DMS114 treated with DMSO at 0.1 percent for 48 hours (cell line): ENCODE measurements at regions not wholly inside any gene's neighbourhood (a gene's known extent, or its start where the extent isn't known, plus 50 kb on each side); places are given as distances from the start of the nearest gene placed in this dataset.

ENCODE experiments used
- DNase-seq: peaks from one replicate; lab custom pipeline; 2025; ENCODE audit not compliant: unreplicated experiment; lab: John Stamatoyannopoulos, UW

- no peak for DNase-seq
These were observed 205.4 kb upstream of the XYLT1 start for GRCh38 chr16:17676171-17676570.

GRCh38 chr16:17668386-17668785, 197.6 kb upstream of the XYLT1 start:
- DNase-seq = no peak

GRCh38 chr16:17666293-17666692, 195.5 kb upstream of the XYLT1 start:
- no peak for DNase-seq

GRCh38 chr16:17658881-17659280, 188.1 kb upstream of the XYLT1 start:
- DNase-seq = no peak

GRCh38 chr16:17657045-17657444, 186.3 kb upstream of the XYLT1 start:
- no peak for DNase-seq

GRCh38 chr16:17654571-17654970, 183.8 kb upstream of the XYLT1 start:
- no peak for DNase-seq

- no peak for DNase-seq
These were observed 183.4 kb upstream of the XYLT1 start for GRCh38 chr16:17654142-17654541.

GRCh38 chr16:17647879-17648872, 177.4 kb upstream of the XYLT1 start:
- DNase-seq = no peak

GRCh38 chr16:17643935-17644334, 173.2 kb upstream of the XYLT1 start:
- no peak for DNase-seq

- DNase-seq = no peak
These were observed 171.2 kb upstream of the XYLT1 start for GRCh38 chr16:17641990-17642389.

GRCh38 chr16:17638134-17638533, 167.4 kb upstream of the XYLT1 start:
- no peak for DNase-seq

GRCh38 chr16:17635183-17635582, 164.4 kb upstream of the XYLT1 start:
- DNase-seq = no peak

GRCh38 chr16:17633181-17633951, 162.6 kb upstream of the XYLT1 start:
- DNase-seq = no peak

GRCh38 chr16:17632667-17633066, 161.9 kb upstream of the XYLT1 start:
- DNase-seq = no peak

- DNase-seq = no peak
These were observed 159.2 kb upstream of the XYLT1 start for GRCh38 chr16:17629936-17630335.

- no peak for DNase-seq
These were observed 158.2 kb upstream of the XYLT1 start for GRCh38 chr16:17628983-17629382.

- no peak for DNase-seq
These were observed 151.6 kb upstream of the XYLT1 start for GRCh38 chr16:17622366-17622765.

GRCh38 chr16:17619261-17619660, 148.5 kb upstream of the XYLT1 start:
- no peak for DNase-seq

- no peak for DNase-seq
These were observed 146.3 kb upstream of the XYLT1 start for GRCh38 chr16:17617021-17617552.

GRCh38 chr16:17612336-17612735, 141.6 kb upstream of the XYLT1 start:
- no peak for DNase-seq

GRCh38 chr16:17607609-17608008, 136.8 kb upstream of the XYLT1 start:
- DNase-seq = no peak

- DNase-seq = no peak
These were observed 136.3 kb upstream of the XYLT1 start for GRCh38 chr16:17607075-17607509.
